Left lung (tissue), 4 donors: ENCODE measurements at regions not wholly inside any gene's neighbourhood (a gene's known extent, or its start where the extent isn't known, plus 50 kb on each side); places are given as distances from the start of the nearest gene placed in this dataset.

Experiments
- ATAC-seq: fragments of 200-7000 bp; cut with Tn5 transposase; one replicate; pipeline ENCODE4 v1.9.1; 2020; ENCODE audit warnings: moderate library complexity
- DNase-seq, 4 donors: peaks; one replicate each; pipeline ENCODE4 v3.0.0-alpha.2; 2013 to 2020
- H3K27ac ChIP-seq, 2 donors: fragments of 200-600 bp; sonication (generic) in 1 of 2; one replicate each; pipeline versions ENCODE4 v1.5.0 to v1.8.0; 2020 to 2021
- H3K27me3 ChIP-seq, 2 donors: fragments of 200-600 bp; sonication (generic) in 1 of 2; one replicate each; pipeline versions ENCODE4 v1.5.0 to v1.8.0; 2020 to 2021
- H3K36me3 ChIP-seq, 2 donors: fragments of 200-600 bp; sonication (generic) in 1 of 2; one replicate each; pipeline versions ENCODE4 v1.5.0 to v1.8.0; 2020 to 2021
- H3K4me1 ChIP-seq, 2 donors: fragments of 200-600 bp; one replicate each; pipeline ENCODE4 v1.8.0; 2021
- H3K4me3 ChIP-seq, 2 donors: fragments of 200-600 bp; sonication (generic) in 1 of 2; one replicate each; pipeline versions ENCODE4 v1.5.0 to v1.8.0; 2020 to 2021; ENCODE audit warnings: mild to moderate bottlenecking in 1 of 2
- H3K9me3 ChIP-seq, 2 donors: fragments of 200-600 bp; sonication (generic) in 1 of 2; one replicate each; pipeline versions ENCODE4 v1.5.0 to v1.8.0; 2020 to 2021
- intact Hi-C, 2 donors: fragments of 100-400 bp; cut with DNase I; formaldehyde crosslinking; loops; one replicate each; pipeline versions ENCODE4 v1.11.2 to v1.14.2; 2022
- TF ChIP-seq, protein P1 (sequence below), 2 donors: fragments of 200-600 bp; sonication (generic) in 1 of 2; IDR thresholded peaks; one replicate each; pipeline versions ENCODE4 v1.5.0 to v1.8.0; 2021; ENCODE audit warnings: antibody characterized with exemption in 2 of 2
- donor health status: DM: no; HTN: yes; CAD: no.
- donor health status: DM: no; HTN: no; CAD: no.

DNA sequence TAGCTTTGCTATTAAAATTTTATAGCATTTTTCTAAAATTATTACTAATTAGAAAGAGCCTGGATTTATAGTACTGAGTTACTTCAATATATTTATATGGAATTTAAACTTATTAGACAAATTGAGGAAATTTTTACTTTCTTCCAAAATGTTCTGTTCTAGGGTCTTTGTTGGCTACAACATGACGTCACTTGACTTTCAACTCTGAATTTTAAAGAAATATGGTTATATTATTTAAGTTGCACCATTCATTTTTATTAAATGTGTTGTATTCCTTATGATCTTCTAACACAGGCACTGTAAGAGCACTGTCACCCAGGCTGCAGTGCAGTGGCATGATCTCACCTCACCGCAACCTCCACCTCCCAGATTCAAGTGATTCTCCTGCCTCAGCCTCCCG, 119.4 kb upstream of the CYLC2 start:
- Histone ChIP-seq H3K4me3 (no peak overlapping the region), H3K36me3 (no peaks in the 10 kb centered on the region), H3K27ac (no peak overlapping the region), H3K9me3 (peaks cover 0 to 3% of the 10 kb centered on the region in 2 donors), H3K4me1 (no peaks in the 10 kb centered on the region), H3K27me3 (no peaks in the 10 kb centered on the region)
- TF ChIP-seq, protein P1, sequence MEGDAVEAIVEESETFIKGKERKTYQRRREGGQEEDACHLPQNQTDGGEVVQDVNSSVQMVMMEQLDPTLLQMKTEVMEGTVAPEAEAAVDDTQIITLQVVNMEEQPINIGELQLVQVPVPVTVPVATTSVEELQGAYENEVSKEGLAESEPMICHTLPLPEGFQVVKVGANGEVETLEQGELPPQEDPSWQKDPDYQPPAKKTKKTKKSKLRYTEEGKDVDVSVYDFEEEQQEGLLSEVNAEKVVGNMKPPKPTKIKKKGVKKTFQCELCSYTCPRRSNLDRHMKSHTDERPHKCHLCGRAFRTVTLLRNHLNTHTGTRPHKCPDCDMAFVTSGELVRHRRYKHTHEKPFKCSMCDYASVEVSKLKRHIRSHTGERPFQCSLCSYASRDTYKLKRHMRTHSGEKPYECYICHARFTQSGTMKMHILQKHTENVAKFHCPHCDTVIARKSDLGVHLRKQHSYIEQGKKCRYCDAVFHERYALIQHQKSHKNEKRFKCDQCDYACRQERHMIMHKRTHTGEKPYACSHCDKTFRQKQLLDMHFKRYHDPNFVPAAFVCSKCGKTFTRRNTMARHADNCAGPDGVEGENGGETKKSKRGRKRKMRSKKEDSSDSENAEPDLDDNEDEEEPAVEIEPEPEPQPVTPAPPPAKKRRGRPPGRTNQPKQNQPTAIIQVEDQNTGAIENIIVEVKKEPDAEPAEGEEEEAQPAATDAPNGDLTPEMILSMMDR (IDR thresholded peaks at IDR 0.05): no peak
- ATAC-seq (no peak), DNase-seq (no peak)
- intact Hi-C loops: no loop called here

DNA sequence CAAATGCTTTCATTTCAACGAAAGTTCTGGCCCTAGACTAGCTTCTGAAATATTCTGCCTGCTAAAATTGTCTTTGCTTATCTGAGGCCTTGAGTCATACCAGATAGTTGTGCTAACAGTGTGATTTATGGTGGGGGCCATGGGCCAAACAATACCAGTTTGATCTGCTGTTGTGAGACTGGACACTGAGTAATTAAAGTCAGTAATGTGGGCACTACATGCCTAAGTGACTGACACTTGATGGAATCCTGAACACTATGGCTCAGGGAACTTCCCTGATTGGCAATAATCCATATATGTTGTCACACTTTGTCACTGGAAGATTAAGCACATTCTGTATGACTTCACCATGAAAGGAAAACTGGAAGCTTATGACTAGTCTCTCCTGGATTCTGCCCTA, 127.6 kb upstream of the CYLC2 start:
- H3K9me3 ChIP-seq: no peaks in the 10 kb centered on the region
- no peak overlapping the region for H3K27ac ChIP-seq
- ATAC-seq: no peak
- no peak for DNase-seq
- intact Hi-C loops: no loop called here
- H3K4me1 ChIP-seq: no peaks in the 10 kb centered on the region
- H3K4me3 ChIP-seq: no peak overlapping the region
- H3K36me3 ChIP-seq: no peaks in the 10 kb centered on the region
- TF ChIP-seq, protein P1 (IDR thresholded peaks at IDR 0.05): no peak
- no peaks in the 10 kb centered on the region for H3K27me3 ChIP-seq

GRCh38 chr9:102862478-102862877, 132.7 kb upstream of the CYLC2 start:
- intact Hi-C loops: no loop called here
- no peaks in the 10 kb centered on the region for H3K9me3 ChIP-seq
- no peaks in the 10 kb centered on the region for H3K4me1 ChIP-seq
- no peaks in the 10 kb centered on the region for H3K27me3 ChIP-seq
- ATAC-seq (no peak), DNase-seq (no peak)
- H3K4me3 ChIP-seq: no peak overlapping the region
- TF ChIP-seq, protein P1 (IDR thresholded peaks at IDR 0.05): no peak
- H3K36me3 ChIP-seq: no peaks in the 10 kb centered on the region
- no peak overlapping the region for H3K27ac ChIP-seq

DNA sequence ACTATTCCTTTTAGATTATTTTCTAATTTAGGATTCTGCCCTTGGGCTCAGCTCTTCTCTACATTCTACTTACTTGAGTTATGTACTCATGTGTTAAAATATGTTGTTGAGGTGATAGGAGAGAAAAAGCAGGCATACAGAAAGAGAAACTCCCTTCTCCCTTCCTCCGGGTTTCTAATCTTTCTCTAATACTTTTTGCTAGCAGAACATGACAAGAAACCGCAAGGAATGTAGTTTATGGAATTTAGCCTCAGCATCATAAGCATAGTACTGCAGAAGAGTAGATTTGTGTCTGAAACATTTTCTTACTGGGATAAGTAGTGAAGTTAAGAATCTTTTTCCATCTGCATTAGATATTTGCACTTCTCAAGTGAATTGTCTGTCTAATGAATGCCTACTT, 139.5 kb upstream of the CYLC2 start:
- peaks cover 0 to 6% of the 10 kb centered on the region in 2 donors for H3K9me3 ChIP-seq
- no peak overlapping the region for H3K4me3 ChIP-seq
- intact Hi-C loops: no loop called here
- no peaks in the 10 kb centered on the region for H3K36me3 ChIP-seq
- no peaks in the 10 kb centered on the region for H3K27me3 ChIP-seq
- TF ChIP-seq, protein P1 (IDR thresholded peaks at IDR 0.05): no peak
- H3K27ac ChIP-seq: no peak overlapping the region
- H3K4me1 ChIP-seq: no peaks in the 10 kb centered on the region
- DNase-seq: no peak
- no peak for ATAC-seq

- TF ChIP-seq, protein P1 (IDR thresholded peaks at IDR 0.05): no peak
- H3K27ac ChIP-seq: no peak overlapping the region
- no peaks in the 10 kb centered on the region for H3K36me3 ChIP-seq
- H3K9me3 ChIP-seq: no peaks in the 10 kb centered on the region
- no peak overlapping the region for H3K4me3 ChIP-seq
- no peaks in the 10 kb centered on the region for H3K4me1 ChIP-seq
- DNase-seq (no peak), ATAC-seq (no peak)
- intact Hi-C loops: no loop called here
- H3K27me3 ChIP-seq: no peaks in the 10 kb centered on the region
Observed at GRCh38 chr9:102845827-102846371, 149.2 kb upstream of the CYLC2 start.
